HL-60 (cell line): ENCODE measurements at regions not wholly inside any gene's neighbourhood (a gene's known extent, or its start where the extent isn't known, plus 50 kb on each side); places are given as distances from the start of the nearest gene placed in this dataset.

Experiments
- DNase-seq, 2 experiments: peaks; one replicate each; pipeline ENCODE4 v3.0.0-alpha.2; 2010 to 2020; ENCODE audit warnings: low read depth in 1 of 2, low spot score in 1 of 2
- H3K27ac ChIP-seq: fragments of 250-450 bp; sonication (Bioruptor Pico); replicated peaks from 2 replicates; pipeline ENCODE4 v1.5.1; 2020; ENCODE audit warnings: mild to moderate bottlenecking, moderate library complexity
- H3K27me3 ChIP-seq: fragments of 250-450 bp; sonication (Bioruptor Pico); 2 replicates; pipeline ENCODE4 v1.5.1; 2021; ENCODE audit warnings: mild to moderate bottlenecking, moderate library complexity; ENCODE audit not compliant: insufficient read depth, poor library complexity, severe bottlenecking
- H3K4me3 ChIP-seq: replicated peaks from 2 replicates; pipeline ENCODE4 v1.5.1; 2011; ENCODE audit warnings: mild to moderate bottlenecking, control low read depth, low read length; ENCODE audit not compliant: insufficient read depth
- CTCF ChIP-seq: IDR thresholded peaks from one replicate; pipeline ENCODE4 v1.5.1; 2011; ENCODE audit warnings: low read length, control low read depth, inconsistent platforms; ENCODE audit not compliant: insufficient read depth
- GABPA ChIP-seq: IDR thresholded peaks from 2 replicates; pipeline ENCODE4 v1.6.1; 2012; ENCODE audit warnings: low read depth
- POLR2AphosphoS5 ChIP-seq: IDR thresholded peaks from 2 replicates; pipeline ENCODE4 v1.6.1; 2012; ENCODE audit warnings: low read depth
- REST ChIP-seq: IDR thresholded peaks from 2 replicates; pipeline ENCODE4 v1.6.1; 2012; ENCODE audit warnings: low read depth; ENCODE audit not compliant: insufficient replicate concordance
- SPI1 ChIP-seq: IDR thresholded peaks from 2 replicates; pipeline ENCODE4 v1.6.1; 2012; ENCODE audit warnings: low read depth, mild to moderate bottlenecking, borderline replicate concordance

GRCh38 chr3:74393426-74393825, 221.0 kb downstream of the CNTN3 start:
- TF ChIP-seq GABPA (no peak), CTCF (no peak), SPI1 (no peak), POLR2AphosphoS5 (no peak)
- H3K4me3 ChIP-seq, result no peak overlapping the region
- DNase-seq, result no peak

GRCh38 chr3:74390121-74390877, 224.2 kb downstream of the CNTN3 start:
- DNase-seq, result no peak
- TF ChIP-seq GABPA (no peak), SPI1 (no peak), POLR2AphosphoS5 (no peak), CTCF (no peak), REST (no peak)
- H3K27ac ChIP-seq, result no peak overlapping the region
- no peak overlapping the region for H3K4me3 ChIP-seq
- H3K27me3 ChIP-seq, result no peaks in the 10 kb centered on the region

More at GRCh38 chr3:74393426-74393825, 221.0 kb downstream of the CNTN3 start:
- H3K27me3 ChIP-seq, result no peaks in the 10 kb centered on the region
- H3K27ac ChIP-seq, result no peak overlapping the region

GRCh38 chr3:74387111-74387735, 227.2 kb downstream of the CNTN3 start:
- no peak overlapping the region for H3K27ac ChIP-seq
- H3K4me3 ChIP-seq, result no peak overlapping the region
- no peaks in the 10 kb centered on the region for H3K27me3 ChIP-seq
- DNase-seq, result no peak
- no peak for TF ChIP-seq GABPA
- no peak for TF ChIP-seq CTCF
- TF ChIP-seq REST, result no peak
- no peak for TF ChIP-seq POLR2AphosphoS5
- no peak for TF ChIP-seq SPI1
